GM12878 (cell line): ENCODE measurements at regions not wholly inside any gene's neighbourhood (a gene's known extent, or its start where the extent isn't known, plus 50 kb on each side); places are given as distances from the start of the nearest gene placed in this dataset. TPM values are rescaled to one million over a fixed set of nuclear protein-coding genes. Genes with fewer than 3 reads are reported as not detected.

Source experiments
- small RNA-seq: library from RNA; depleted of rRNA; stranded (forward); fragments of <200 nt; gene quantifications from one replicate; pipeline ENCODE3, GENCODE V24; 2014

Small RNA genes in the stretch of these regions (small RNA-seq; reads per million reads assigned to genes)
- gene RNU6-1293P: not detected
